ENCODE measurements at regions not wholly inside any gene's neighbourhood (a gene's known extent, or its start where the extent isn't known, plus 50 kb on each side); places are given as distances from the start of the nearest gene placed in this dataset.
"Not testable (repeated sequence)": the region's sequence is repeated elsewhere in the genome, so short reads cannot be mapped to it uniquely, and the experiment has no call there.

GRCh38 chr13:71382285-71382684 lies 484.7 kb downstream of the DACH1 start:
- Histone ChIP-seq H3K27ac (no peak overlapping the region), H3K4me1 (replicated peaks) (no peaks in the 10 kb centered on the region), H3K36me3 (no peaks in the 10 kb centered on the region), H3K9me3 (replicated peaks) (no peaks in the 10 kb centered on the region), H3K4me3 (no peak overlapping the region), H3K27me3 (replicated peaks) (no peaks in the 10 kb centered on the region)
- DNase-seq (ENCODE audit: low read depth in 1 of 2, low spot score in 2 of 2) = no peak

- no peaks in the 10 kb centered on the region for H3K4me1 ChIP-seq (replicated peaks)
- no peak for DNase-seq (ENCODE audit: low read depth in 1 of 2, low spot score in 2 of 2)
- no peak overlapping the region for H3K27ac ChIP-seq
- H3K4me3 ChIP-seq = no peak overlapping the region
- H3K27me3 ChIP-seq (replicated peaks) = no peaks in the 10 kb centered on the region
- no peaks in the 10 kb centered on the region for H3K9me3 ChIP-seq (replicated peaks)
- no peaks in the 10 kb centered on the region for H3K36me3 ChIP-seq
Measured at GRCh38 chr13:71380191-71380590, 486.8 kb downstream of the DACH1 start.

DNA sequence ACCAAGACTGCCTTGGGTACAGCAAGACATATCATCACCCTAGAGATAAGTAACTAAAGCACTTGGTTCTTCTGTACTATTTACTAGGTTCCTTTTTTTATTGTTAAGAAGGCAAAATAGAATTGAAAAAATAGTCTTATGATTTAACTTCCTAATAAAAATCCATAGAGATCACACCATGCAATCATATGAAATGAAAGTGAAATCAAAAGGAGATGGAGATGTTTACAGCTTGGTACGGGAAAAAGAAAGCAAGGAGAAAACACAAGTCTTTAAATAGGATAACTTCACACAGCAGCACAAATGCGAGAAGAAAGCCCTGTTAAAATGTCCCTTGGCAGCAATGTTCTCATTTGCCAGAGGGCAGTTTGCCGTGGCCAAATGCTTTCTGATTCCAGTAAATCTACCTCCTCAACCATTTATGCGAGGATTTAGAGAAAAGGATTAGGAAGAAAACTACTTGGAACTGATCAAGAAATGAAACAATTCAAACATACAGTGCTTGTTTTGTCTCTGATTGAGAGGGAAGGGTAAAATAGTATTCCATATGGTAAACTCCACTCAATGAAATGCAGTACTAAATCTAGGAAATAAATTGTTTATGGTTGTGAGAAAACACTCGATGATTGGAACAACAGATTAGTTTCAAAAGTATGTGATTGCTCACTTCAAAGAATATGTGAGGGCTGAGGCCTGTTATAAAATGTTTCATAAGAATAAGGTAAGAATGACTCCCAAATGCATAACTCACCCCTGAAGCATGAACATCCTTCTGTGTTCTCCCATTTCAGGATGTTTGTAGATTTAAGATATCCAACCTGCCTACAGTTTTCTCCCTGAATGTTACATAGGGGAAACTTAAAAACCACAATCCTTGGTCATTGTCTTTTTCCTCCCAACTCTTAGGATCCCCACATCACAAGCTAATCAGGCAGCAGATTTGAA lies 487.8 kb downstream of the DACH1 start:
- DNase-seq (ENCODE audit: low read depth in 1 of 2, low spot score in 2 of 2) = no peak
- no peak overlapping the region for H3K27ac ChIP-seq

DNA sequence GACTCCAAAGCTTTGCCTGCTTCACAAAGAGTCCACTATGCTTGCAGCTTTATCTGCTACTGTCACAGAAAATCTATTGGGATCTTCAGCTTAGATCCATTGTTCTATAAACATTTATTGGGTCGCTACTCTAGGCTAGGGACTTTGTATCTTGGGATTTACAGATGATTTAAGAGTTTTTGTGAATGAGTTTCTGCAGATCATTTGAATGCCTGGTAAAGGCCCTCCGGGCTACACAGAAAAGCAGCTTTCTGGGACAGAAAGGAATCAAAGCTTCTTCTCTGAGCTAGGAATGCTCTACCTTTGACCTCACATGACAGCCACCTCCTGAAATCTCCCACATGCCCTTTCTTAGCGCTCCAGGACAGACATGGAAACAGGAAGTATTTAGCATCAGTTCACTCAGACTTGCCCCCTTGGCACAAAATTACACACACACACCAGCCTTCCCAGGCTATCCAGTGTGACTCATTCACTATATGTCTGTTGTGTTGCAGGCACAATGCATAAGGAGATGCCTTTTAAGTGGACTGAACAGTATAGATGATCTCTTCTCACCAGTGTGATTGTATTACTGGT lies 492.4 kb downstream of the DACH1 start:
- no peak for DNase-seq (ENCODE audit: low read depth in 1 of 2, low spot score in 2 of 2)
- H3K27ac ChIP-seq = no peak overlapping the region
- H3K4me3 ChIP-seq = no peak overlapping the region
- no peaks in the 10 kb centered on the region for H3K36me3 ChIP-seq
- H3K9me3 ChIP-seq (replicated peaks) = no peaks in the 10 kb centered on the region
- H3K27me3 ChIP-seq (replicated peaks) = no peaks in the 10 kb centered on the region
- no peaks in the 10 kb centered on the region for H3K4me1 ChIP-seq (replicated peaks)

More for the DNA sequence above, 487.8 kb downstream of the DACH1 start:
- no peaks in the 10 kb centered on the region for H3K36me3 ChIP-seq
- no peak overlapping the region for H3K4me3 ChIP-seq
- no peaks in the 10 kb centered on the region for H3K4me1 ChIP-seq (replicated peaks)
- H3K27me3 ChIP-seq (replicated peaks) = no peaks in the 10 kb centered on the region
- H3K9me3 ChIP-seq (replicated peaks) = no peaks in the 10 kb centered on the region

DNA sequence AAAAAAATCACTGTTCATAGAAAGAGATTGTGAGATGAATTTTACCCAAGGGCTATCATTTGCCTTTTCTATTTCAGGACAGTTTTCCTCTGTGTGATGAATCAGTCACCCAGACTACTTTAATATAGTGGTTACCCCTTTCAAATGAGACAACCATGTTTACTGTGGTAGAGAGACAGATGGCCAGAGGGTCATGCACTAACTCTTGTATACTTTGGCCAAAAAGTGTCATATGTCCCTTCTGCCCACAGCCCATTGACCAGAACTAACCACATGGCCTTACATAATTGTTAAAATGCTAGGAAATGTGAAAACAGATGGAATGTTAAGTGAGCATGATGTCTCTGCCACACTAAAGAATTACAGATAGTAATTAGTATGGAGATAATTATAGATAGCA lies 498.7 kb downstream of the DACH1 start:
- Histone ChIP-seq H3K4me3 (no peak overlapping the region), H3K9me3 (replicated peaks) (no peaks in the 10 kb centered on the region), H3K4me1 (replicated peaks) (no peaks in the 10 kb centered on the region), H3K36me3 (no peaks in the 10 kb centered on the region), H3K27ac (no peak overlapping the region), H3K27me3 (replicated peaks) (no peaks in the 10 kb centered on the region)
- DNase-seq (ENCODE audit: low read depth in 1 of 2, low spot score in 2 of 2) = no peak

GRCh38 chr13:71360041-71360440 lies 507.0 kb downstream of the DACH1 start:
- no peaks in the 10 kb centered on the region for H3K36me3 ChIP-seq
- H3K27ac ChIP-seq = no peak overlapping the region
- no peaks in the 10 kb centered on the region for H3K27me3 ChIP-seq (replicated peaks)
- no peaks in the 10 kb centered on the region for H3K4me1 ChIP-seq (replicated peaks)
- H3K4me3 ChIP-seq = no peak overlapping the region
- DNase-seq (ENCODE audit: low read depth in 1 of 2, low spot score in 2 of 2) = no peak
- no peaks in the 10 kb centered on the region for H3K9me3 ChIP-seq (replicated peaks)

GRCh38 chr13:71359641-71360040 lies 507.4 kb downstream of the DACH1 start:
- Histone ChIP-seq H3K9me3 (replicated peaks) (no peaks in the 10 kb centered on the region), H3K27me3 (replicated peaks) (no peaks in the 10 kb centered on the region), H3K36me3 (no peaks in the 10 kb centered on the region), H3K27ac (no peak overlapping the region), H3K4me1 (replicated peaks) (no peaks in the 10 kb centered on the region), H3K4me3 (no peak overlapping the region)
- no peak for DNase-seq (ENCODE audit: low read depth in 1 of 2, low spot score in 2 of 2)

DNA sequence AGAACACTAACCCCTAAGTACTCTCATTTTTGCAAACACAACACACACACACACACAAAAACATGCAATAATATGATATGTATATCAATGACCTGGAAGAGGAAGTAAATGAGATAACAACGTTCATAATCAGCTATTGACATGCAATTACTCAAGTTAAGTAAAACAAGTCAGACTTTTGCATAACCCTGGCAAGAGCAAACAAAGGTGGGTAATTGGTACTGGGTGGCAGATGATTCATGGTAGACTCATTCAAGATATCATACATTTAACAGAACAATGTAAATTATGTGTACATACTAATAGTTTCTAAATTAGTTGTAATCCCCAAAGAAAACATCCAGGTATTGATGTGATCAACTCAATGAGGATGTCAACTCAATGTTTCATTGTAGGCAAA lies 508.8 kb downstream of the DACH1 start:
- Histone ChIP-seq H3K4me3 (no peak overlapping the region), H3K27me3 (replicated peaks) (no peaks in the 10 kb centered on the region), H3K27ac (no peak overlapping the region), H3K36me3 (no peaks in the 10 kb centered on the region), H3K9me3 (replicated peaks) (no peaks in the 10 kb centered on the region), H3K4me1 (replicated peaks) (no peaks in the 10 kb centered on the region)
- no peak for DNase-seq (ENCODE audit: low read depth in 1 of 2, low spot score in 2 of 2)

DNA sequence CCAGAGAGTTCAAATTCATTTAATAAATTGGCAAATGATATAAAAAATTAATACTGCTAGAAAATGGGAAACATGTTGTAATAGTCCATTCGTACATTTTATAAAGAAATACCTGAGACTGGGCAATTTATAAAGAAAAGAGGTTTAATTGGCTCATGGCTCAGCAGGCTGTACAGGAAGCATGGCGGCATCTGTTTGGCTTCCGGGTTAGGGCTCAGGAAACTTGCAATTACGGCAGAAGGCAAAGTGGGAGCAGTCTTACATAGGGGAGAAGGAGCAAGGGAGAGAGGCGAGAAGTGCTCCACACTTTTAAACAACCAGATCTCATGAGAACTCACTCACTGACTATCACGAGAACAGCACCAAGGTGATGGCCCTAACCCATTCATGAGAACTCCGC lies 512.0 kb downstream of the DACH1 start:
- Histone ChIP-seq H3K36me3 (no peaks in the 10 kb centered on the region), H3K27me3 (replicated peaks) (no peaks in the 10 kb centered on the region), H3K9me3 (replicated peaks) (no peaks in the 10 kb centered on the region), H3K4me3 (no peak overlapping the region), H3K27ac (no peak overlapping the region), H3K4me1 (replicated peaks) (no peaks in the 10 kb centered on the region)
- no peak for DNase-seq (ENCODE audit: low read depth in 1 of 2, low spot score in 2 of 2)

- Histone ChIP-seq H3K9me3 (replicated peaks) (no peaks in the 10 kb centered on the region), H3K27ac (no peak overlapping the region), H3K4me3 (no peak overlapping the region), H3K36me3 (no peaks in the 10 kb centered on the region), H3K27me3 (replicated peaks) (no peaks in the 10 kb centered on the region), H3K4me1 (replicated peaks) (no peaks in the 10 kb centered on the region)
- no peak for DNase-seq (ENCODE audit: low read depth in 1 of 2, low spot score in 2 of 2)
Measured at GRCh38 chr13:71350886-71351285, 516.1 kb downstream of the DACH1 start.

DNA sequence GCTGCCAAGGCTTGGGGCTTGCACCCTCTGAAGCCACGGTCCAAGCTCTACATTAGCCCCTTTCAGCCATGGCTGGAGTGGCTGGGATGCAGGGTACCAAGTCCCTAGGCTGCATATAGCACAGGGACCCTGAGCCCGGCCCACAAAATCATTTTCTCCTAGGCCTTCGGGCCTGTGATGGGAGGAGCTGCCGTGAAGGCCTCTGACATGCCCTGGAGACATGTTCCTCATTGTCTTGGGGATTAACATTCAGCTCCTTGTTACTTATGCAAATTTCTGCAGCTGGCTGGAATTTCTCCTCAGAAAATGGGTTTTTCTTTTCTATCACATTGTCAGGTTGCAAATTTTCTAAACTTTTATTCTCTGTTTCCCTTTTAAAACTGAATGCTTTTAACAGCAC lies 521.1 kb downstream of the DACH1 start:
- not testable (repeated sequence) for H3K4me1 ChIP-seq (replicated peaks); DNase-seq (ENCODE audit: low read depth in 1 of 2, low spot score in 2 of 2); H3K36me3 ChIP-seq; H3K27ac ChIP-seq; H3K9me3 ChIP-seq (replicated peaks); H3K27me3 ChIP-seq (replicated peaks); H3K4me3 ChIP-seq

DNA sequence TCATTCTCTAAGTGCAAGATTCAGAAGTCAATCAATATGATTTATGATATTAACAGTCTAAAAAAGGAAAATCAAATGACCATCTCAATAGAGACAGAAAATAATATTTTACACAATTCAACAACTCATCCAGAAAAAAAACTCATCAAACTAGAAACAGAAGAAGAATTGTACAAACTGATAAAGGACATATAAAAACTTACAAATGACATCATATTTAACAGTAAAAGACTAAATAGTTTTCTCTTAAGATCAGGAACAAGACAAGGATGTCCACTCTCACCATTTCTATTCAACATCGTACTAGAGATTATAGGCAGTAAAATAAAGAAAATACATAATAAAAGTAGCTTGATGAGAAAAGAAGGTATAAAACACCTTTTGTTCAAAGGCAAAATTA lies 527.3 kb downstream of the DACH1 start:
- no peak overlapping the region for H3K4me3 ChIP-seq
- no peaks in the 10 kb centered on the region for H3K9me3 ChIP-seq (replicated peaks)
- no peak overlapping the region for H3K27ac ChIP-seq
- H3K36me3 ChIP-seq = no peaks in the 10 kb centered on the region
- H3K4me1 ChIP-seq (replicated peaks) = no peaks in the 10 kb centered on the region
- DNase-seq (ENCODE audit: low read depth in 1 of 2, low spot score in 2 of 2) = no peak
- no peaks in the 10 kb centered on the region for H3K27me3 ChIP-seq (replicated peaks)

GRCh38 chr13:71339005-71339404 lies 528.0 kb downstream of the DACH1 start:
- Histone ChIP-seq H3K36me3 (no peaks in the 10 kb centered on the region), H3K9me3 (replicated peaks) (no peaks in the 10 kb centered on the region), H3K27me3 (replicated peaks) (no peaks in the 10 kb centered on the region), H3K27ac (no peak overlapping the region), H3K4me1 (replicated peaks) (no peaks in the 10 kb centered on the region), H3K4me3 (no peak overlapping the region)
- no peak for DNase-seq (ENCODE audit: low read depth in 1 of 2, low spot score in 2 of 2)

DNA sequence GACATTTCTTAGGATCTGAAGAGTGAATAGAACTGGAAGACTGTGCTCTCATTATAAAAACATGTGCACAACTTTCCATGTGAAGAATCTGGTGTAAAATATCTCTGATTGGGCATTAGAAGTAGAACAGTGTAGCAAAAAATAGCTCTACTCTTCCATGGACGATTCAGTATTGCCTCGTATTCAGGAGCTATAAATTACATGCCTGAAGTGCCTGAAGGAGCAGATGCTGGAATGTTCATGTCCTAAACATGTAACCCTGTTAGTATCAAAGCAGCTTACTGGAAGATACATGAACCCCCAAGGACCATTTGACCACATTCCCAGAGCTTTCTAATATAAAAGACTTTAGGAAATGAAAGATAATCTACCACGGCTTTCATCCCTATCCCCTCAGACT lies 528.9 kb downstream of the DACH1 start:
- Histone ChIP-seq H3K4me1 (replicated peaks) (no peaks in the 10 kb centered on the region), H3K36me3 (no peaks in the 10 kb centered on the region), H3K4me3 (no peak overlapping the region), H3K27ac (no peak overlapping the region), H3K27me3 (replicated peaks) (no peaks in the 10 kb centered on the region), H3K9me3 (replicated peaks) (no peaks in the 10 kb centered on the region)
- DNase-seq (ENCODE audit: low read depth in 1 of 2, low spot score in 2 of 2) = no peak
